Astrocyte of the cerebellum (primary cell): ENCODE measurements at regions not wholly inside any gene's neighbourhood (a gene's known extent, or its start where the extent isn't known, plus 50 kb on each side); places are given as distances from the start of the nearest gene placed in this dataset.

Source experiments
- DNase-seq: peaks from one replicate; pipeline ENCODE4 v3.0.0-alpha.2; 2011; ENCODE audit warnings: low read depth
- H3K4me3 ChIP-seq: 2 replicates; pipeline ENCODE4 v1.5.1; 2011; ENCODE audit warnings: mild to moderate bottlenecking, low read depth, low read length, moderate library complexity
- CTCF ChIP-seq: IDR thresholded peaks from 2 replicates; pipeline ENCODE4 v1.5.1; 2012; ENCODE audit warnings: low read length, low read depth, moderate library complexity, mild to moderate bottlenecking; ENCODE audit errors: missing control alignments
- in situ Hi-C: cut with HindIII; loops from 2 replicates; pipeline ENCODE4 v1.10.0; 2017; ENCODE audit warnings: low sequenced_read_pairs

GRCh38 chr4:124523816-124524215, 188.7 kb downstream of the ANKRD50 start:
- H3K4me3 ChIP-seq: no peak overlapping the region
- in situ Hi-C loops: no loop called here
- no peak for TF ChIP-seq CTCF
- no peak for DNase-seq

GRCh38 chr4:124525524-124525923, 187.0 kb downstream of the ANKRD50 start:
- no peak for TF ChIP-seq CTCF
- no peak overlapping the region for H3K4me3 ChIP-seq
- no peak for DNase-seq
- in situ Hi-C loops: no loop called here

DNA sequence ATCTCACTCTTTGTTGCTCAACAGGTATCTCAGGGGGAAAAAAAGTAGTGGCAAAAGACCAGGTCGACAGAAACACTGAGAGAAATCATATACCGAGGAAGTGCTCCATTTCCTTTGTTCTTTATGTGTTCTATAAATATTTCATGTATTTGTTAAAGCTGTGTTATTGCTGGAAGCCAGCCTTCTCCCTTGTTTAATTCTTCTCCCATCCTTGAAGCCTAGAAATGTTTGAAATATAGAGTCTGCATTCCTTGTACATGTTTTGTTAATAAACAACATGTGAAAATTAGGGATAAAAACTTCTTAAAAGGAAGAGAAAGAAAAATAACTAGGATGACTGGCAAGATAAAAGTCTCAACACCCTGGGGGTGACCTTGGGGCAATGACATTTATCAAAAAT, 186.2 kb downstream of the ANKRD50 start:
- DNase-seq: no peak
- no peak for TF ChIP-seq CTCF
- H3K4me3 ChIP-seq: no peak overlapping the region
- in situ Hi-C loops: no loop called here

GRCh38 chr4:124526769-124527168, 185.8 kb downstream of the ANKRD50 start:
- no peak overlapping the region for H3K4me3 ChIP-seq
- in situ Hi-C loops: no loop called here

DNA sequence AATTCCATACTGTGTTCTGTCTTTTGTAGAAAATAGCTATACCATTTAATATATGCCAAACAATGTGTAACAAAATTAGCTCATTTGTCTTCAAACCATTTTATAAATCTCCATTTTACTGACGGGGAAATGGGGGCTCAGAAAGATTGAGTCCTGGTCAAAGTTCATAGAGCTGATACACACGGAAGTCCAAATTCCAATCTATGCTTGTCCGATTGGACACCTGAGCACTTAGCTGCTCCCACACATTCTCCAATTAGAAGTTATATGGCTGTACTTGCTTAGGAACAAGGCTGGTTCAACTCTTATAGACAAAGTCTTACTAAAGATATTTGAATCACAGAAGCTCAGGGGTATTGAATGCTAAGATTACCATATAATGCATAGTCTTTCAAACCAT, 185.2 kb downstream of the ANKRD50 start:
- DNase-seq: no peak

More at GRCh38 chr4:124526769-124527168, 185.8 kb downstream of the ANKRD50 start:
- DNase-seq: no peak
- no peak for TF ChIP-seq CTCF

GRCh38 chr4:124529131-124529530, 183.4 kb downstream of the ANKRD50 start:
- TF ChIP-seq CTCF: no peak
- no peak overlapping the region for H3K4me3 ChIP-seq
- in situ Hi-C loops: no loop called here
- no peak for DNase-seq

More for the DNA sequence above, 185.2 kb downstream of the ANKRD50 start:
- in situ Hi-C loops: no loop called here
- H3K4me3 ChIP-seq: no peak overlapping the region
- no peak for TF ChIP-seq CTCF
